ENCODE measurements at regions not wholly inside any gene's neighbourhood (a gene's known extent, or its start where the extent isn't known, plus 50 kb on each side); places are given as distances from the start of the nearest gene placed in this dataset.
"Not testable (repeated sequence)": the region's sequence is repeated elsewhere in the genome, so short reads cannot be mapped to it uniquely, and the experiment has no call there.

- no peaks in the 10 kb centered on the region for H3K79me2 ChIP-seq (ENCODE audit: low read length)
- no peak overlapping the region for H3K9ac ChIP-seq (ENCODE audit: low read length)
- H3K9me3 ChIP-seq (ENCODE audit: low read length): 0 out of 2 replicates have a peak, but pooled peaks cover 6% of the 10 kb centered on the region
- no peak overlapping the region for H3K4me3 ChIP-seq (ENCODE audit: low read length)
- no peaks in the 10 kb centered on the region for H3K36me3 ChIP-seq (ENCODE audit: insufficient read depth, low read length)
- no peak for DNase-seq
- no peaks in the 10 kb centered on the region for H3K4me1 ChIP-seq (ENCODE audit: low read length)
- H3K27ac ChIP-seq (ENCODE audit: low read length): no peak overlapping the region
- no peaks in the 10 kb centered on the region for H4K20me1 ChIP-seq (ENCODE audit: insufficient read depth, low read depth, low read length)
- no peak overlapping the region for H2AFZ ChIP-seq (ENCODE audit: low read length)
- no peaks in the 10 kb centered on the region for H3K27me3 ChIP-seq (ENCODE audit: low read length)
- H3K4me2 ChIP-seq (ENCODE audit: low read depth, low read length, poor library complexity, severe bottlenecking): no peak overlapping the region
- H3K9me2 ChIP-seq (replicated peaks; ENCODE audit: insufficient read depth, low read length): no peaks in the 10 kb centered on the region
Observed at GRCh38 chr4:23097251-23097650, 404.5 kb downstream of the GBA3 start.

GRCh38 chr4:23091711-23092110 is 399.0 kb downstream of the GBA3 start:
- H3K4me2 ChIP-seq (ENCODE audit: low read depth, low read length, poor library complexity, severe bottlenecking): no peak overlapping the region
- H4K20me1 ChIP-seq (ENCODE audit: insufficient read depth, low read depth, low read length): no peaks in the 10 kb centered on the region
- no peaks in the 10 kb centered on the region for H3K9me2 ChIP-seq (replicated peaks; ENCODE audit: insufficient read depth, low read length)
- 0 out of 2 replicates have a peak, but pooled peaks cover 6% of the 10 kb centered on the region for H3K9me3 ChIP-seq (ENCODE audit: low read length)
- no peaks in the 10 kb centered on the region for H3K36me3 ChIP-seq (ENCODE audit: insufficient read depth, low read length)
- no peak overlapping the region for H3K4me3 ChIP-seq (ENCODE audit: low read length)
- H3K79me2 ChIP-seq (ENCODE audit: low read length): no peaks in the 10 kb centered on the region
- no peak overlapping the region for H3K9ac ChIP-seq (ENCODE audit: low read length)
- no peaks in the 10 kb centered on the region for H3K27me3 ChIP-seq (ENCODE audit: low read length)
- peaks cover 9% of the 10 kb centered on the region; the same call in 1 of the 2 replicates for H3K4me1 ChIP-seq (ENCODE audit: low read length)
- H2AFZ ChIP-seq (ENCODE audit: low read length): no peak overlapping the region
- no peak for DNase-seq
- H3K27ac ChIP-seq (ENCODE audit: low read length): no peak overlapping the region

DNA sequence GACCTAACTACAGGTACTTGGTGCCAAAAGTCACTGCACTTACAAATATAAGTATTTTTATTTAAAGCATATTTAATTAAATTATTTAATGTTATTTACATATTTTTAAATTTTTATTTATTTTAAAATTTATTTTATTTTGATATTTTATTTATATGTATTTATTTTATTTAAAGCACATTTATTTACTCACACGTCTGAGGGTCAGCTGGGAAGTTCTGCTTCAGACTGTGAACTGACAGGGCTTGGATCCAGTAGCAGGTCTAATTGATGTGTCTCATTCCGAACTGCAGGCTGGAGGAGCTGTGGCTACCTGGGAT is 392.5 kb downstream of the GBA3 start:
- H3K9ac ChIP-seq (ENCODE audit: low read length): no peak overlapping the region
- H3K79me2 ChIP-seq (ENCODE audit: low read length): no peaks in the 10 kb centered on the region
- DNase-seq: no peak
- no peak overlapping the region for H3K4me3 ChIP-seq (ENCODE audit: low read length)
- H3K4me1 ChIP-seq (ENCODE audit: low read length): no peaks in the 10 kb centered on the region
- H3K9me3 ChIP-seq (ENCODE audit: low read length): no peaks in the 10 kb centered on the region
- H3K27ac ChIP-seq (ENCODE audit: low read length): no peak overlapping the region
- H3K27me3 ChIP-seq (ENCODE audit: low read length): no peaks in the 10 kb centered on the region
- no peak overlapping the region for H3K4me2 ChIP-seq (ENCODE audit: low read depth, low read length, poor library complexity, severe bottlenecking)
- no peaks in the 10 kb centered on the region for H3K9me2 ChIP-seq (replicated peaks; ENCODE audit: insufficient read depth, low read length)
- H2AFZ ChIP-seq (ENCODE audit: low read length): no peak overlapping the region
- no peaks in the 10 kb centered on the region for H4K20me1 ChIP-seq (ENCODE audit: insufficient read depth, low read depth, low read length)
- H3K36me3 ChIP-seq (ENCODE audit: insufficient read depth, low read length): no peaks in the 10 kb centered on the region

- no peak overlapping the region for H2AFZ ChIP-seq (ENCODE audit: low read length)
- no peak overlapping the region for H3K4me2 ChIP-seq (ENCODE audit: low read depth, low read length, poor library complexity, severe bottlenecking)
- H3K27ac ChIP-seq (ENCODE audit: low read length): no peak overlapping the region
- H4K20me1 ChIP-seq (ENCODE audit: insufficient read depth, low read depth, low read length): no peaks in the 10 kb centered on the region
- H3K27me3 ChIP-seq (ENCODE audit: low read length): no peaks in the 10 kb centered on the region
- H3K9ac ChIP-seq (ENCODE audit: low read length): no peak overlapping the region
- no peaks in the 10 kb centered on the region for H3K9me2 ChIP-seq (replicated peaks; ENCODE audit: insufficient read depth, low read length)
- no peak for DNase-seq
- H3K79me2 ChIP-seq (ENCODE audit: low read length): no peaks in the 10 kb centered on the region
- H3K9me3 ChIP-seq (ENCODE audit: low read length): no peaks in the 10 kb centered on the region
- H3K36me3 ChIP-seq (ENCODE audit: insufficient read depth, low read length): no peaks in the 10 kb centered on the region
- no peaks in the 10 kb centered on the region for H3K4me1 ChIP-seq (ENCODE audit: low read length)
- H3K4me3 ChIP-seq (ENCODE audit: low read length): no peak overlapping the region
Observed at GRCh38 chr4:23084559-23085248, 392.0 kb downstream of the GBA3 start.

GRCh38 chr4:23083391-23083790 is 390.7 kb downstream of the GBA3 start:
- Histone ChIP-seq H4K20me1 (ENCODE audit: insufficient read depth, low read depth, low read length) (no peaks in the 10 kb centered on the region), H3K36me3 (ENCODE audit: insufficient read depth, low read length) (no peaks in the 10 kb centered on the region), H3K27ac (ENCODE audit: low read length) (no peak overlapping the region), H3K79me2 (ENCODE audit: low read length) (no peaks in the 10 kb centered on the region), H3K9ac (ENCODE audit: low read length) (no peak overlapping the region), H3K27me3 (ENCODE audit: low read length) (no peaks in the 10 kb centered on the region), H2AFZ (ENCODE audit: low read length) (no peak overlapping the region), H3K4me1 (ENCODE audit: low read length) (no peaks in the 10 kb centered on the region), H3K9me3 (ENCODE audit: low read length) (no peaks in the 10 kb centered on the region), H3K9me2 (replicated peaks; ENCODE audit: insufficient read depth, low read length) (no peaks in the 10 kb centered on the region), H3K4me2 (ENCODE audit: low read depth, low read length, poor library complexity, severe bottlenecking) (no peak overlapping the region), H3K4me3 (ENCODE audit: low read length) (no peak overlapping the region)
- DNase-seq: no peak

- not testable (repeated sequence) for H3K4me1 ChIP-seq (ENCODE audit: low read length)
Observed at GRCh38 chr4:23080171-23080570, 387.4 kb downstream of the GBA3 start.

DNA sequence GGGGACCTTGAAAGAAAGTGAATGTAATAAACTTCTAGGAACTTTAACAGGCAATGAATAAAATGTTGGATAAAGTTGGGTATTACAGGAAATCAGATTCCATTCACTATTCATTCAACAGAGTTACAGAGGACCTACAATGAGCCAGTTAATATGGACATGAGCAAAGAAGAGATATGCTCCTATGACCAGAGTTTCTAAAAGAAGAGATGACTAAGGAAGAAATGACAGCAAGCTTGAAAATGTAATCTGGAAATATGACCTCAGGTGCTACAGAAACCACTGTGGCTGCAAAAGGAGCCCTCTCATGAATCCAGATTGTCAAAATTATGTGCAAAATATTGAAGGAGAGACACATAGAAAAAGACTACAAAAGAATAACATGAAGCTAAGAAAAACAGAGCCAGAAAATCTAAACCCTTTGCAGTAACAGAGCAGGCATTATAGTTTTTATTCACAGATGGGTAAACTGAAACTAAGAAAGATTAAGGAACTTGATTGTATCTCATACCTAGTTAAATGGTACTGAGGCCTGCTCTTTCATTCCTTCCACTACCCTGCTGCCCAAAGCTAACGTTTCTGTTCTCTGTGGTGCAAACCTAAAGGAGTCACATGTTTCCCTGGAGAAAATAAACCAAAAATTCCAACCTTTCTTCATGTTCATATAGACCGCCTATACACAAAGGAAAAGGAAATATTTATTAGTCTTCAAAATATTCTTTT is 378.3 kb downstream of the GBA3 start:
- Histone ChIP-seq H3K4me2 (ENCODE audit: low read depth, low read length, poor library complexity, severe bottlenecking) (no peak overlapping the region), H3K9me2 (replicated peaks; ENCODE audit: insufficient read depth, low read length) (no peaks in the 10 kb centered on the region), H3K27me3 (ENCODE audit: low read length) (no peaks in the 10 kb centered on the region), H3K4me1 (ENCODE audit: low read length) (no peaks in the 10 kb centered on the region), H3K36me3 (ENCODE audit: insufficient read depth, low read length) (no peaks in the 10 kb centered on the region), H2AFZ (ENCODE audit: low read length) (no peak overlapping the region), H3K4me3 (ENCODE audit: low read length) (no peak overlapping the region), H3K79me2 (ENCODE audit: low read length) (no peaks in the 10 kb centered on the region), H3K9ac (ENCODE audit: low read length) (no peak overlapping the region), H3K27ac (ENCODE audit: low read length) (no peak overlapping the region), H3K9me3 (ENCODE audit: low read length) (no peaks in the 10 kb centered on the region), H4K20me1 (ENCODE audit: insufficient read depth, low read depth, low read length) (no peaks in the 10 kb centered on the region)
- DNase-seq: no peak

More at GRCh38 chr4:23080171-23080570, 387.4 kb downstream of the GBA3 start:
- H3K9me2 ChIP-seq (replicated peaks; ENCODE audit: insufficient read depth, low read length); DNase-seq; H3K27me3 ChIP-seq (ENCODE audit: low read length); H2AFZ ChIP-seq (ENCODE audit: low read length); H3K79me2 ChIP-seq (ENCODE audit: low read length); H3K27ac ChIP-seq (ENCODE audit: low read length); H4K20me1 ChIP-seq (ENCODE audit: insufficient read depth, low read depth, low read length); H3K4me2 ChIP-seq (ENCODE audit: low read depth, low read length, poor library complexity, severe bottlenecking); H3K36me3 ChIP-seq (ENCODE audit: insufficient read depth, low read length); H3K9ac ChIP-seq (ENCODE audit: low read length); H3K4me3 ChIP-seq (ENCODE audit: low read length); H3K9me3 ChIP-seq (ENCODE audit: low read length): not testable (repeated sequence)

- Histone ChIP-seq H4K20me1 (ENCODE audit: insufficient read depth, low read depth, low read length) (no peaks in the 10 kb centered on the region), H3K9ac (ENCODE audit: low read length) (no peak overlapping the region)
Observed at GRCh38 chr4:23068756-23069155, 376.0 kb downstream of the GBA3 start.

More at GRCh38 chr4:23068756-23069155, 376.0 kb downstream of the GBA3 start:
- Histone ChIP-seq H3K4me1 (ENCODE audit: low read length) (no peaks in the 10 kb centered on the region), H3K27ac (ENCODE audit: low read length) (no peak overlapping the region), H3K9me2 (replicated peaks; ENCODE audit: insufficient read depth, low read length) (no peaks in the 10 kb centered on the region), H2AFZ (ENCODE audit: low read length) (no peak overlapping the region), H3K36me3 (ENCODE audit: insufficient read depth, low read length) (no peaks in the 10 kb centered on the region), H3K9me3 (ENCODE audit: low read length) (no peaks in the 10 kb centered on the region), H3K4me3 (ENCODE audit: low read length) (no peak overlapping the region), H3K4me2 (ENCODE audit: low read depth, low read length, poor library complexity, severe bottlenecking) (no peak overlapping the region), H3K27me3 (ENCODE audit: low read length) (no peaks in the 10 kb centered on the region), H3K79me2 (ENCODE audit: low read length) (no peaks in the 10 kb centered on the region)
- no peak for DNase-seq
